HepG2 (cell line): ENCODE measurements at regions not wholly inside any gene's neighbourhood (a gene's known extent, or its start where the extent isn't known, plus 50 kb on each side); places are given as distances from the start of the nearest gene placed in this dataset.

Experiments used
- EP300 ChIP-seq, 3 experiments: sonication (generic) in 1 of 3; formaldehyde crosslinking in 1 of 3; IDR thresholded peaks; 2 replicates each; pipeline versions ENCODE4 v1.5.1 to v1.6.1; 2011 to 2020; ENCODE audit warnings: low read depth in 2 of 3, low read length in 2 of 3, borderline replicate concordance in 1 of 3, improper control_type of control experiment in 1 of 3, mild to moderate bottlenecking in 1 of 3, missing genetic modification reagents in 1 of 3, moderate library complexity in 1 of 3
- HBP1 ChIP-seq: IDR thresholded peaks from 2 replicates; pipeline ENCODE4 v1.6.1; 2016; ENCODE audit warnings: low read depth, control low read depth
- HES4 ChIP-seq: sonication (generic); formaldehyde crosslinking; IDR thresholded peaks from 2 replicates; pipeline ENCODE4 v1.9.0; 2021; ENCODE audit warnings: mild to moderate bottlenecking, missing genetic modification reagents, borderline replicate concordance
- MXI1 ChIP-seq: IDR thresholded peaks from 3 replicates; pipeline ENCODE4 v1.6.1; 2012; ENCODE audit warnings: low read depth, low read length, inconsistent platforms, borderline replicate concordance
- ZNF329 ChIP-seq: sonication (generic); formaldehyde crosslinking; IDR thresholded peaks from 2 replicates; pipeline ENCODE4 v1.9.0; 2021; ENCODE audit warnings: low read depth, mild to moderate bottlenecking, missing genetic modification reagents
- ZNF431 ChIP-seq: sonication (generic); formaldehyde crosslinking; IDR thresholded peaks from 2 replicates; pipeline ENCODE4 v1.9.0; 2022; ENCODE audit warnings: missing genetic modification reagents, low read depth, mild to moderate bottlenecking, borderline replicate concordance
- ZNF460 ChIP-seq: sonication (generic); formaldehyde crosslinking; IDR thresholded peaks from 2 replicates; pipeline ENCODE4 v1.5.1; 2020; ENCODE audit warnings: missing genetic modification reagents, mild to moderate bottlenecking, borderline replicate concordance
- ZNF790 ChIP-seq: sonication (generic); formaldehyde crosslinking; IDR thresholded peaks from 2 replicates; pipeline ENCODE4 v1.8.0; 2022; ENCODE audit warnings: missing genetic modification reagents, mild to moderate bottlenecking, borderline replicate concordance
- TF ChIP-seq, protein P1 (sequence below): sonication (generic); formaldehyde crosslinking; IDR thresholded peaks from 2 replicates; pipeline ENCODE4 v1.8.1; 2022; ENCODE audit warnings: mild to moderate bottlenecking, missing genetic modification reagents
- TF ChIP-seq, protein P2 (sequence below): sonication (generic); formaldehyde crosslinking; IDR thresholded peaks from 2 replicates; pipeline ENCODE4 v1.8.0; 2022; ENCODE audit warnings: mild to moderate bottlenecking, missing genetic modification reagents, borderline replicate concordance

- TF ChIP-seq HBP1 (CRISPR knock-in tag) (no peak), ZNF790 (CRISPR knock-in tag) (no peak), ZNF431 (CRISPR knock-in tag) (no peak), HES4 (no peak), EP300 (IDR thresholded peaks at IDR 0.05; ENCODE audit: low read depth in 2 of 2, low read length in 2 of 2) (no peak), EP300 (CRISPR knock-in tag; IDR thresholded peaks at IDR 0.05; ENCODE audit: borderline replicate concordance) (no peak), MXI1 (no peak), ZNF329 (CRISPR knock-in tag) (no peak), ZNF460 (CRISPR knock-in tag) (no peak)
- TF ChIP-seq, protein P1, sequence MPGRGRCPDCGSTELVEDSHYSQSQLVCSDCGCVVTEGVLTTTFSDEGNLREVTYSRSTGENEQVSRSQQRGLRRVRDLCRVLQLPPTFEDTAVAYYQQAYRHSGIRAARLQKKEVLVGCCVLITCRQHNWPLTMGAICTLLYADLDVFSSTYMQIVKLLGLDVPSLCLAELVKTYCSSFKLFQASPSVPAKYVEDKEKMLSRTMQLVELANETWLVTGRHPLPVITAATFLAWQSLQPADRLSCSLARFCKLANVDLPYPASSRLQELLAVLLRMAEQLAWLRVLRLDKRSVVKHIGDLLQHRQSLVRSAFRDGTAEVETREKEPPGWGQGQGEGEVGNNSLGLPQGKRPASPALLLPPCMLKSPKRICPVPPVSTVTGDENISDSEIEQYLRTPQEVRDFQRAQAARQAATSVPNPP (CRISPR knock-in tag) = no peak
- TF ChIP-seq, protein P2, sequence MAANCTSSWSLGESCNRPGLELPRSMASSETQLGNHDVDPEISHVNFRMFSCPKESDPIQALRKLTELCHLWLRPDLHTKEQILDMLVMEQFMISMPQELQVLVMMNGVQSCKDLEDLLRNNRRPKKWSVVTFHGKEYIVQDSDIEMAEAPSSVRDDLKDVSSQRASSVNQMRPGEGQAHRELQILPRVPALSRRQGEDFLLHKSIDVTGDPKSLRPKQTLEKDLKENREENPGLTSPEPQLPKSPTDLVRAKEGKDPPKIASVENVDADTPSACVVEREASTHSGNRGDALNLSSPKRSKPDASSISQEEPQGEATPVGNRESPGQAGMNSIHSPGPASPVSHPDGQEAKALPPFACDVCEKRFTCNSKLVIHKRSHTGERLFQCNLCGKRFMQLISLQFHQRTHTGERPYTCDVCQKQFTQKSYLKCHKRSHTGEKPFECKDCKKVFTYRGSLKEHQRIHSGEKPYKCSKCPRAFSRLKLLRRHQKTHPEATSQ = no peak
These were observed 103.3 kb downstream of the METTL4 start for GRCh38 chr18:2468051-2468450.
